GM21723 (cell line): ENCODE measurements at regions not wholly inside any gene's neighbourhood (a gene's known extent, or its start where the extent isn't known, plus 50 kb on each side); places are given as distances from the start of the nearest gene placed in this dataset.

Experiments used
- ATAC-seq: cut with Tn5 transposase; IDR thresholded peaks from one replicate; pipeline ENCODE4 v1.9.1; 2021; ENCODE audit warnings: mild to moderate bottlenecking, moderate library complexity; ENCODE audit not compliant: unreplicated experiment

GRCh38 chr1:105294838-105295237, 1545.1 kb downstream of the AMY1C start:
- no peak for ATAC-seq

GRCh38 chr1:105310063-105310462, 1560.4 kb downstream of the AMY1C start:
- ATAC-seq, result no peak

- ATAC-seq, result no peak
These were observed 1568.3 kb downstream of the AMY1C start for GRCh38 chr1:105317976-105318375.

GRCh38 chr1:105326886-105327285, 1577.2 kb downstream of the AMY1C start:
- ATAC-seq, result no peak

GRCh38 chr1:105337420-105337819, 1587.7 kb downstream of the AMY1C start:
- ATAC-seq, result no peak

- no peak for ATAC-seq
These were observed 1593.6 kb downstream of the AMY1C start for GRCh38 chr1:105343317-105343716.

GRCh38 chr1:105359457-105359856, 1609.8 kb downstream of the AMY1C start:
- ATAC-seq, result no peak

- no peak for ATAC-seq
These were observed 1612.7 kb downstream of the AMY1C start for GRCh38 chr1:105362438-105362837.

- ATAC-seq, result no peak
These were observed 1618.7 kb downstream of the AMY1C start for GRCh38 chr1:105368446-105368845.

- no peak for ATAC-seq
These were observed 1624.0 kb downstream of the AMY1C start for GRCh38 chr1:105373681-105374080.

GRCh38 chr1:105386489-105386888, 1636.8 kb downstream of the AMY1C start:
- no peak for ATAC-seq

- ATAC-seq, result no peak
These were observed 1646.3 kb downstream of the AMY1C start for GRCh38 chr1:105396001-105396400.

- no peak for ATAC-seq
These were observed 1649.2 kb downstream of the AMY1C start for GRCh38 chr1:105398909-105399308.

- no peak for ATAC-seq
These were observed 1650.0 kb downstream of the AMY1C start for GRCh38 chr1:105399716-105400115.

GRCh38 chr1:105416261-105416660, 1640.2 kb upstream of the PRMT6 start:
- no peak for ATAC-seq

GRCh38 chr1:105419030-105419429, 1637.4 kb upstream of the PRMT6 start:
- no peak for ATAC-seq

GRCh38 chr1:105427543-105427942, 1628.9 kb upstream of the PRMT6 start:
- no peak for ATAC-seq

GRCh38 chr1:105436589-105437259, 1619.8 kb upstream of the PRMT6 start:
- no peak for ATAC-seq

GRCh38 chr1:105437847-105438246, 1618.6 kb upstream of the PRMT6 start:
- ATAC-seq, result no peak

- ATAC-seq, result no peak
These were observed 1613.6 kb upstream of the PRMT6 start for GRCh38 chr1:105442901-105443300.

- no peak for ATAC-seq
These were observed 1596.7 kb upstream of the PRMT6 start for GRCh38 chr1:105459759-105460158.

GRCh38 chr1:105462308-105462707, 1594.2 kb upstream of the PRMT6 start:
- no peak for ATAC-seq

GRCh38 chr1:105467549-105467948, 1588.9 kb upstream of the PRMT6 start:
- ATAC-seq, result no peak
